GM18511 (cell line): ENCODE measurements at regions not wholly inside any gene's neighbourhood (a gene's known extent, or its start where the extent isn't known, plus 50 kb on each side); places are given as distances from the start of the nearest gene placed in this dataset.
A peak's percentile ranks its signal among the peaks of the same experiment; 100 is the strongest.
"Not testable (repeated sequence)": the region's sequence is repeated elsewhere in the genome, so short reads cannot be mapped to it uniquely, and the experiment has no call there.

Experiments used
- ATAC-seq: cut with Tn5 transposase; IDR thresholded peaks from one replicate; pipeline ENCODE4 v1.9.1; 2021; ENCODE audit warnings: mild to moderate bottlenecking, moderate library complexity; ENCODE audit not compliant: unreplicated experiment

DNA sequence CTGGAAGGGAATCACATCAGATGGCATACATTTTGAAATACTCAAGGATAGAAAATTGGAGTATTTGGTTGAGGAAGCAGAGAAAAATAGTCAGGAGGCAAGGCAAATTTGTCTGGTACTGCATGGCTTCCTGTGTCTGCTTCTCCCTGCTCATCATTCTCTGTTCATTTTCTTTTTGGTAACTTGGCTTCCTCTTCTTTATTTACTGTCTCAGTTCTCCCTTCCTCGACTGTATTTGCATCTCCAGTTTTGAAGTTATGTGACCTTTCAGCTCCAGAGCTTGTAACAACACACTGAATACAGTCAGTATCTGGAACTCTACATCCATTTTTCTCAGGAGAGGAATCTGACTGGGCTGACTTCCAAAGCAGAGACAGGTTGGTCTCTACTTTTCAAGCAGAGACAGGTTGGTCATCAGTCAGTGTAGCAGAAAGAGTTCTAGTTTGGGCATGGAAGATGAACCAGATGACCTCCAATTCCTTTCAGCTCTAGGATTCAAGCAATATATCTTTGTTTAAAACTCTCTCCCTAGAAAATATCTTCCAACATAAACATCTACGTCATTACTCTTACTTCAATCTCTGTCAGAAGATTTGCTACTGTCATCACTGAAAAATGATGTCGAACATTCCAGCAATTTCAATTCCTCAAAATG is 571.2 kb downstream of the ADGRL2 start:
- no peak for ATAC-seq

- no peak for ATAC-seq
Measured at GRCh38 chr1:82367456-82367855, 566.7 kb downstream of the ADGRL2 start.

DNA sequence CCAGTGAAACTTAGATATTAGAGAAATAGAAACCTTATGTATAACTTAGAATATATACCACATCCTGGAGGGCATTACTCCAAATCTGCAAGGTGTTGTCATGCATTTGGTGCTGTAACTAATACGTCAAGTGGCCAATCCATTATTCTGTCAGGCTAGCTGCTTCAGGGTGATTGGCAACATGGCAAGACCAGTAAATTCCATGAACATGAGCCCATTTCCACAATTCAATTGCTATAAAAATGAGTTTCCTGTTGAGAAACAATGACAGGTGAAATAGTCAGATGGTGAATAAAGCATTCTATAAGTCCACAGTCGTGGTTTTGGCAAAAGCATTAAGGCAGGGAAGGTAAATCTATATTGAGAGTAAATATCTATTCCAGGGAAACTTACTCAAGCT is 566.0 kb downstream of the ADGRL2 start:
- ATAC-seq, result no peak

DNA sequence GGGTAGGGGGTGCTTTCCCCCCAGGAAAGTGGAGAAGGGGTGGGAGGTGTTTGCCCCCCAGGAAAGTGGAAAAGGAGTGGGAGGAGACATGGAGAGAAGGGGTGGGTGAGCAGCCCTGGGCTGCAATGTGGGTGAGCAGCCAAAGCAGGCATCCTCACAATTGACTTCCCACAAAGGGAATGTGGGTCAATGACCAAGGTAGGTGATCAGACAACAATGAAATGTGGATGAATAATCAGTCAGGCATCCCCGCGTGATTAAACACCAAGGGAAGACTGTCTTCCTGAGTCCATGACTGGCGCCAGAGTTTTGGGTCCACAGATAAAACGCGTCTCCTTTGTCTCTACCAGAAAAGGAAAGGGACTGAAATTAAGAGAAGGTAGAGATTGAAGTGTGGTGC is 558.8 kb downstream of the ADGRL2 start:
- ATAC-seq, result not testable (repeated sequence)

DNA sequence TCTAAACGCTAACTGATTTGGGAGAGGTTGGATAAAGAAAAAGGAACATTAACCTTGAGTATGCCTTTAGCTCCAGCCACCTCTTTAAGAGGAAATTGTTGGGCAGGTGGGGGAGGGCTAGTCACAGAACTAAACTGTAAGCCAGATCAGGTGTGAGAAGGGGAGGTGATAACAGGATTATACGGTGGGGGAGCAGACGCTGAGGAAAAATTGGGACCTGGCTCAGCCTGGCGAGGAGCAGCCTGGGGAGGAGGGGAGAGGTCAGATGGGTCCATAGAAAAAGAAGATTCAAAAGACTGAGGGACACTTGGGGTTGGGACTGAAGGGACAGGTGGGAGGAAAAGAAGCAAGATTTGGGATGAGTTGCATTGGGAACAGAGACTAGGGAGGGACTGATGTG is 558.0 kb downstream of the ADGRL2 start:
- not testable (repeated sequence) for ATAC-seq

DNA sequence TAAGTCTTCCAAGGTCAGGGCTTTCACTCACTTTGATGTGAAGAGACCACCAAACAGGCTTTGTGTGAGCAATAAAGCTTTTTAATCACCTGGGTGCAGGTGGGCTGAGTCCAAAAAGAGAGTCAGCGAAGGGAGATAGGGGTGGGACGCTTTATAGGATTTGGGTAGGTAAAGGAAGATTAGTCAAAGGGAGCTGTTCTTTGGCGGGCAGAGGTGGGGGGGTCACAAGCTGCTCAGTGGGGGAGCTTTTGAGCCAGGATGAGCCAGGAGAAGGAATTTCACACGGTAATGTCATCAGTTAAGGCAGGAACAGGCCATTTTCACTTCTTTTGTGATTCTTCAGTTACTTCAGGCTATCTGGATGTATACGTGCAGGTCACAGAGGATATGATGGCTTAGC is 553.8 kb downstream of the ADGRL2 start:
- ATAC-seq, result not testable (repeated sequence)

DNA sequence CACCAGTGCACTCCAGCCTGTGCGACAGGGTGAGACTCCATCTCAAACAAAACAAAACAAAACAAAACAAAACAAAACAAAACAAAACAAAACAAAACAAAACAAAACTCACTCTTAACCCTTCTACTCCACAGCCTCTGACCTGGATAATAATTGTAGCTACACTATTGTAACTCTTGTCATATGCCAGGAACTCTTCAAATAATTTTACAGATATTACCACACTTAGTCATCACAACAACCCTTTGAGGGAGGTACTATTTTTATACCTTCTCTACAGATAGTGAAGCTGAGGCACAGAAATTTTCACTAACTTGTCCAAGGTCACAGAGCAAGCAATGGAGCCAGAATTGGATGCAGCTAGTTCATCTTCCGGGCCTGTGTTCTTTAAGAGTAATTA is 547.8 kb downstream of the ADGRL2 start:
- no peak for ATAC-seq

GRCh38 chr1:82346141-82346540 is 545.4 kb downstream of the ADGRL2 start:
- no peak for ATAC-seq

DNA sequence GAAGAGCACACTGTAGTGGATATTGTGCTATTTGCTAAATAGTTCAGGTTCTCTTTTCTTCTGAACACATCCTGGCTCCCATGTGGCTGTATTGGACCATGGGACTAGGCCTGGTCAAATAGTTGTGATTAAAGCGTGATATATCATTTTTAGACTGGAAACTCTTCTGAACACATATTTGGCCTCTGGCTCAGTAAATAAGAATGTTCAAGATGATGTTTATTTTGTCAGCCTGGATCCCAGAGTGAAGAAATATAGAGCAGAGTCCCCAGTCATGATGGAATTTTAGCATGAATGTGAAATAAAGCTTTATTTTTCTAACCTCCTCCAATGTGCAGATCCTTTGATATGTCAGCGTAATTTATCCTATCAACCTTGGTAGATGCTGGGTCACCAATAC is 542.6 kb downstream of the ADGRL2 start:
- ATAC-seq, result no peak

GRCh38 chr1:82337635-82338034 is 536.9 kb downstream of the ADGRL2 start:
- ATAC-seq, result peak; percentile 77

- no peak for ATAC-seq
Measured at GRCh38 chr1:82330330-82330729, 529.6 kb downstream of the ADGRL2 start.

- ATAC-seq, result no peak
Measured at GRCh38 chr1:82329226-82329625, 528.5 kb downstream of the ADGRL2 start.

GRCh38 chr1:82323144-82323841 is 522.6 kb downstream of the ADGRL2 start:
- ATAC-seq, result no peak

- no peak for ATAC-seq
Measured at GRCh38 chr1:82321794-82322193, 521.1 kb downstream of the ADGRL2 start.

DNA sequence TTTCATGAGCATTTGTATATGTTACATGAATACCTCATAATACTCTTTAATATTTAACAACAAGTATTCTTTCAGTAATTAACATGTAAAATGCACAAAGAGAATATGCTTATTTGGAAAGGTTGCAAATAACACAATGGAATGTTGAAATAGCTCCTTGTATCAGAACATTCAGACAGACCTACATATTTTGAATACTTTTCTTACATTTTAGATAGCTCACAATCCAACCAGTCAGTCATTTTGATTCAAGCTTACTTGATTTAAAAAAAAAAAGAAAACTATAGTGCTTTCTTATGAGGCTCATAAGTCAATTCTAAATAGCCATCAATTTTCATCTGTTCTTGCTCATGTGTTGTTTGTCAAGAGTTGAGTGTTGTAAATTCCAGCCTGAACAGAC is 518.8 kb downstream of the ADGRL2 start:
- ATAC-seq, result no peak

GRCh38 chr1:82318921-82319320 is 518.2 kb downstream of the ADGRL2 start:
- ATAC-seq, result no peak

GRCh38 chr1:82318265-82318664 is 517.5 kb downstream of the ADGRL2 start:
- no peak for ATAC-seq

GRCh38 chr1:82317671-82318070 is 516.9 kb downstream of the ADGRL2 start:
- no peak for ATAC-seq

DNA sequence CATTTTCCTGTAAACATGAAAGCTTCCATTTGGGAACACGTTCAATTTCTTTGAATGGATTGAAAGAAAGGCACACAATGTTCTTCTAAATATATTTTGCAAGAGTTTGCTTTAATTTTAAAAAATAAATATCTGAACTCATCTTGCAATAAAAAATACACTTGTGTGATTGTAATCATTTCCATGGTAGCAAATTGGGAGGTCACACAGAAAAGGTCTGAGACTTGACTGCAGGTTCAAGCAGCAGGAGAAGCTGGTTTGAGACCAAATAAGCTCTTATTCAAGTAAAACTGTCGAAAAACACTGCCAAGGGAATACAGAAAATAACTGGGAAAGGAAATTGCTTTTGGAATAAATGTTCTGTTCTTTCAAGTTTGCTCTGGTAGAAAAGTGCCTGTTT is 498.9 kb downstream of the ADGRL2 start:
- ATAC-seq, result no peak

DNA sequence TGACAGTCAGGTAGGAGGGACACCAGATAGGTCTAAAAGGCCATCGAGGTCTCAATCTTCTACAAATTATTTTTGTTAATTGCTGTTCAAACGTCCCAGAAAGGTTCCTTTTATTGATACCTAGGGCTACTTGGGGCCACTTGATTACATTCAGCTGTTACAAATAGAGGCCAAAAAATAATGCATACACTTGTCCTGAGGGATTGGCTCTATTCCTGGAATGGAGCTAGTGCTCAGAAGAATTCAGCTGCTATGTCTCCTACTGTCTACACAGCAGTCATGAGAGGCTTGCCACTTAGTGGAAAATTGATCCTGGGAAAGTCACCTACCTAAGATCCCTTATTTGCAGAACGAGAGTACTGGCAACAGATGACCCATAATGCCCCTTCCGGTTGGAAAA is 498.3 kb downstream of the ADGRL2 start:
- ATAC-seq, result no peak

- no peak for ATAC-seq
Measured at GRCh38 chr1:82297139-82297896, 496.6 kb downstream of the ADGRL2 start.

- no peak for ATAC-seq
Measured at GRCh38 chr1:82287556-82287955, 486.8 kb downstream of the ADGRL2 start.
